HPDE6-E6E7 (cell line): ENCODE measurements at regions not wholly inside any gene's neighbourhood (a gene's known extent, or its start where the extent isn't known, plus 50 kb on each side); places are given as distances from the start of the nearest gene placed in this dataset.
A peak's percentile ranks its signal among the peaks of the same experiment; 100 is the strongest.

Experiments
- DNase-seq: peaks from one replicate; pipeline ENCODE4 v3.0.0; 2011; ENCODE audit warnings: missing footprints; ENCODE audit errors: extremely low spot score

DNA sequence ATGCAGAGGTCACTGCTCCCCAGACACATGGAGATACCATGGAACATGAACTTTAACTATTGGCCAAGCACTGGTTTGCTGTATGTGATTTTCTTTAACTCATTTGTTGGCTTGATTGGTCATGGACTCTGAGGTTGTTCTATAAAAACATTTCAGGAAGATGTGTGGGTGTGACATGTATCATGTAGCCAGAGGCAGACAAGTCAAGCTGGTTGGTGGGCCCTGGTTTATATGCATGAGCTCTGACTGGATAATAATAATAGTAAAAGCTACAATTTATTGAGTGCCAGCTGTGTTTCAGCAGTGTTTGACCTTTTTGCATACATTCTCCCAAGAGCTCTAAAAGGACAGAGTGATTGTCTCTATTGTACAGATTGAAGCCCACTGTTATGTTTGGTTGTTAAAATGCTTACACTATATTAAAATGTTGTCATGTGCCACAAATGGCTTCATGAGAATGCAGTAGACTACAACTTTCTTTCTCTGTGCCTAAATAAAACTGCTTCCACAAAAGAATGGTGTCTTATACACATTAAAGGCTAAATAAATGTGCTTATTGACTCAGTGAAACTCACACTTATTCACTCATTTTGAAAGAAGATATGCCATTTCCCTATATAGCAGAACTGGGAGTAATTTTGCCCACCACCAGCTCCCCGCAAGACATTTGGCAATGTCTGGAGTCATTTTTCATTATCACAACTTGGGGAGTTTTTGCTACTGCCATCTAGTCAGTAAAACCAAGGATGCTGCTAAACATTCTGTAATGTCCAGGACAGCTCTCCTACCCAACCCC is 243.6 kb upstream of the NFE2L3 start:
- DNase-seq: no peak

DNA sequence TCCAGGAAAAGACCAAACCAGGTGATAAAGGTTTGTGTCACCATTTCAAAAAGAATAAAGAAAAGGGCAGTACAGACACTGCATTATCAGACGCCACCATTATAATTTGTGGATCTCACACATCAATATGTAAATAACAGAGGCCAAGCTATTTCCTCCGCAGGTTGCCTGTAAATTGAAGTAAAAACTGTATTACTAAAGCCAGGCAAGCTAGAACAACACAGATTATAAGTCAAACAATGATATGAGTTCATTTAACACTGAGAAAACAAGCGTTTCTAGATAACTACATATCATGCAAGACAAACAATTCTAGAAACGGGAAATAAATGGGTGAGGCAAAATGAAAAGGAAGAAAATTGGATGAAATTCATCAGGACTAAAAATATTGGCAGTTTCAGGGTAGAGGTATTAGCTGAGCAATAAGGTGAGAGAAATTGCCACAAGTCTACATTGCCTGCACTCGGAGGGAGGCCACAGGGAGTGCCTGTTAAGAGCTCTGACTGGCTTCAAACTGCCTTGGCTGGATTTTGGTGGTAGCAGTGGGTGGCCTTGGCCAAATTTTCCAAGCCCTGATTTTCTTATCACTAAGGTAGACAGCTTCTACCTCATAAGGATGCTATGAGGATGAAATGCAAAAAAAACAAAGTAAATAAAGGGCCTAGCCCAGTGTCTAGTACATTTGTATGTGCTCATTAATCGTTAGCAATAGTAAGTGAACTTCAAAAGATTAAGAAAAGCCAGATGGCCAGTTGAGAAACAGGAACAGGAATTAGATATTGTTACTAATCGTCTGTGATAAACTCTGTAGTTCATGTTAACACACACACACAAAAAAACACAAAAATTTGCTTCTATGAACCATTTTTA is 240.0 kb upstream of the NFE2L3 start:
- DNase-seq: no peak

DNA sequence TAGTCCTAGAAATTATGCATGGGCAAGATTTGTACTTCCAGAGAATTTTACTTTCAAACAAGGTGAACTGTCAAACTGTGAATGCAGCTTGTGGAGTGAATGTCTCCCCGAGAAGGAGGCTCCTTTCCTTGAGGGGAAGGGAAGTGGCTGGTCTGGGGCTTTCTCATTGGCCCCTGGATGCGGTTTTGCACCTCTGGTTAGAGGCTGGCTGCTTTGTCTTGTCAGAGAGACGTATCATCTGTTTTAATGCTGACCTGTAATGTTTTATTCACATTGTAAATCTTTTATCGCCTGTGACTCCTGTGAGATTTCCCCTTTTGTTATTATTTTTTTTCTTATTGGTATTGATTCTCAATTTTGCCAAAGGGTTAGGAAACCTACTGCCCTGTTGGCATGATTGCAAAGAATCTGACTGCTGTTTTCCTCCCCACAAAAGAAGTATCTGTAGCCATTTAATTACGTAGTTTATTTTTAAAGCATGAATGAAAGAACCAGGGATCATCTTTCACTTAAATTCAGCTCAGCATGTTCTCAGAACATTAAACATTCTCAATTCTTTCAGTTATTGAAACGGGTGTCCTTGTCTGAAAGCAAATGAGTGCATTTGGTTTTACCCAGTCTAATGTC is 238.3 kb upstream of the NFE2L3 start:
- no peak for DNase-seq

DNA sequence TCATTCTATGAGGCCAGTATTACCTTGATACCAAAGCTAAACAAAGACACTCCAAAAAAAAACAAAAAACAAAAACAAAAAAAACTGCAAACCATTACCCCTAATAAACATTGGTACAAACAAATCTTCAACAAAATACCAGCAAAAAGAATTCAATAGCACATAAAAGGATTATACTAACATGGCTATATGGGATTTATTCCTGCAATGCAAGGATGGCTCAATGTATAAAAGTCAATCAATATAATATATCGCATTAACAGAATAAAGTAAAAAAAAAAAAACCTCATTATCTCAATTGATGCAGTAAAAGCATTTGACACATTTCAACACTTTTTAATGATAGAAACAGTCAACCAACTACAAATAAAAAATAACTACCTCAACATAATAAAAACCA is 233.3 kb upstream of the NFE2L3 start:
- DNase-seq: no peak

DNA sequence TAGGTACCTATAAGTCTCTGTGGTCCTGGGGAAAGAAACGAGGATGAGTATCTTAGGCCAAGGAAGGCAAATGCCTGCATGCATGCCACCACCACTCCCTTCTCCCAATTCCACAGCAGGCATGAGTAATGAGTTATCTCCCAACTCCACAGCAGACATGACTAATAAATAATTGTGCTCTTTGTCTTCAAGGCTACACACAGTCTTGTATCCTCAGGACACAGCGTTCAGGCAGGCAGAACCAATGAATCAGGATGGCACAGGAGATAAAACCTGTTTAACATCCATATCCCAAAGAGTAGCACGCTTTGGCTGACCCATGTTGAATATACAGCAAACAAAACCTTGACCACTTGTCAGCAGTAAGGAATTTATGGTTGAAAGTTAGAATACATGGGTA is 229.7 kb upstream of the NFE2L3 start:
- peak; percentile 22 for DNase-seq

DNA sequence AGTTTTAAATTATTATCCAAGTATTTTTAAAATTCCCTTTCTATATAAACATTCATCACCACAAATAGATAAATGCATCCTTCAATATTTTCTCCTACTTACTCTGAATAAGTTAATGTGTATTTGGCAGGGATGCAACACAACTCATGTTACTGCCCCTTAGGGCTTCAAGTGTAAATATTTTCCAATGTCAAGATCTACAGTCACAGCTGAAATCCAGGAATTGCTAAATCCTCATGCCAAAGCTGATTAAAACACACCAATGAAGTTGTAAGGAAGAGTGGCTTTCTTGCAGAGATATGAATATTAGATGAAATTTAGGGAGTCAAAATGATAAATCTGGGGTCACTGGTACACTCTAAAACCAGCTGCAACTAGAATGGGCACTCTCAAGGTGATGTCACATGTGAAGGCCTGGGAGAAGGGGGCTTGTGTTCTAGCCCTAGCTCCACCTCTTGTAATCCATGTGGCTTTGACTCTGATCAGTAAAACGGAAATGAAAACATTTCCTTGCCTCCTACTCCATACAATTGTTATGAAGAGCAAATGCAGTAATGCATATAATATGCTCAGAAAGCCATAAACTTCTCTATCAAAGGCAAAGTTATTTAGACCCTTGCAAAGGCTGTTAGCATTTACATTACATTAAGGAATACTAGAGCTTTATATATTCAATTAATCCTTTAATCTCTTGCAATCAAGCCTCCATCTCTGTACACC is 228.1 kb upstream of the NFE2L3 start:
- DNase-seq: no peak

DNA sequence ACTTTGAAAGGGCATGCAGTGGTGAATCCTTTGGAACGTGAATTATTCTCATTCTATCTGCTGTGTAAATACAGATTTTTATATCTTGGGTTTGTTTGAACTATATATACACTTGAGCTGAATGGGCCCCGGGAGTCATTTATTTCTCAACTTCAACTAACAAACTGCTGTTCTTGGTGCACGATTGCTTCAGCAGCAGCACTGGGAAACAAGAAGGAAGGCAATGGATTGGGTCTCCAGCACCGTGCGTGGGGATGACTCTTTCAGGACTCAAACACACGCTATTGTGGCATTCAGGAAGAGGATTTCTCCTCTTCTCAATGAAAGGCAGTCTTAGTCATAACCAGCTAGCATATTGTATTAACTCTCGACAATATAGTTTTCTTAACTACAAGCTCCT is 226.0 kb upstream of the NFE2L3 start:
- peak; percentile 44 for DNase-seq

DNA sequence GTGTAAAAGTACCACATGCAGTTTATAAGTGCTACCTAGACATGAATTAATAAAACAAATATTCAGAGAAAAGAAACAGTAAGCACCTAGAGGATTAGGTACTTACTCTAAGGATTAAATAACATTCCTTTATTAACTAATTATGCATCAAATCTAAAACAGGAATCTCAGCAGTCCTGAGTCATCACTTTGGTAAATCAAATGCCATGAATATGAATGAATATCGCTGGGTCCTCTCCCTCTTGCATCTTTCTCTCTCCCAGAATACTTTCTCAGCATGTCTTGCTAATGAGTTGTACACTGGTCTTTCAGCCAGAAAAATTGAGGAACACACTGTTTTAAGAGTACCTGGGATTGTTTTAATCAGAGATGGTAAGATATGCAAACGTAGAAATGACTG is 225.5 kb upstream of the NFE2L3 start:
- DNase-seq: no peak

DNA sequence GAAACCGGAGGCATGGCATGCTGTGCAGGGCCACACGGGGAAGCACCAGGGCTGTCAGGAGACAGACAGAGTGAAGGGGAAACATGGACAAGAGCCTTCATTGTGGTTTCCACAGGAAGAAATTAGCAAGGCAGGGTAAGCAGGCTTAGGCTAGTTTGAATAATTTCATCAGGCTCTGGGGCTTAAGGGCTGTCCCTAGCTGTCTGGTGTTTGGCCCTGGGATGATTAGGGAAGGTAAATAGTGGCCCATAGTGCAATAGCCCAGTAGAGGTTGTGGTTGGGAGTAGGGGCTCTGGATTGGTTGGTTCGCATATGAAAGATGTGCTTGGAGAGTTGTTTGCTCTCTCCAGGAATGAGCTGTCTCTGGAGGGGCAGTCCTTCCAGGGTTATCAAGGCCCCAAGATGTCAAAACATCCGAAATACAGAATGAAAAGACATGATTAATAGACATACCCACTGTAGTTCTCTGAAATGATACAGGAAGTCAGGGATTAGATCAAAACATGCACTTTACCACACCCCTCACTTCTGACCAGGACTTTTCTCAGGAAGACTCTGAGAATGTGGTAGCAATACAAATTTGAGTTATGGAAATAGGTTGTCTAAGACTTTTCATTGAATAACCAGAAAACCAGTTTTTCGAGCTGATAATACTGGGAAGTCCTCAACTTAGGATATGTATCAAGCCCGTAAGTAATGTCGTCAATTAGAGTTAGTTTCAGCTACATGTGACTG is 224.9 kb upstream of the NFE2L3 start:
- DNase-seq: no peak

DNA sequence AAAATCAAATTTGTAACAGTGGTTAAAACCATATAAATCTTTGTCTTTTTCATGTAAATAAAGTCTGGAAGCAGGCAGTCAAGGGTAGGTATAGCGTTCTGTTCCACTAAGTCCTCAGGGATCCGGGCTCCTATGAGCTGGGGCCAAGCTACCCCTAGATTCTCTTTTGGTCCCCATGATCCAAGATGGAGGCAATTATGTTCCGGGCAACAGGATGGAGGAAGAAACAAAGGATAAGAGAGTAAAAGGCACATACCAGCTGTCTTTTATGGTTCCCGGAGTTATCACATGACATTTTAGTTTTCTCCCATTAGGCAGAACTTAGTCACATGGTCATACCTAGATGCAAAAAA is 224.4 kb upstream of the NFE2L3 start:
- DNase-seq: no peak

DNA sequence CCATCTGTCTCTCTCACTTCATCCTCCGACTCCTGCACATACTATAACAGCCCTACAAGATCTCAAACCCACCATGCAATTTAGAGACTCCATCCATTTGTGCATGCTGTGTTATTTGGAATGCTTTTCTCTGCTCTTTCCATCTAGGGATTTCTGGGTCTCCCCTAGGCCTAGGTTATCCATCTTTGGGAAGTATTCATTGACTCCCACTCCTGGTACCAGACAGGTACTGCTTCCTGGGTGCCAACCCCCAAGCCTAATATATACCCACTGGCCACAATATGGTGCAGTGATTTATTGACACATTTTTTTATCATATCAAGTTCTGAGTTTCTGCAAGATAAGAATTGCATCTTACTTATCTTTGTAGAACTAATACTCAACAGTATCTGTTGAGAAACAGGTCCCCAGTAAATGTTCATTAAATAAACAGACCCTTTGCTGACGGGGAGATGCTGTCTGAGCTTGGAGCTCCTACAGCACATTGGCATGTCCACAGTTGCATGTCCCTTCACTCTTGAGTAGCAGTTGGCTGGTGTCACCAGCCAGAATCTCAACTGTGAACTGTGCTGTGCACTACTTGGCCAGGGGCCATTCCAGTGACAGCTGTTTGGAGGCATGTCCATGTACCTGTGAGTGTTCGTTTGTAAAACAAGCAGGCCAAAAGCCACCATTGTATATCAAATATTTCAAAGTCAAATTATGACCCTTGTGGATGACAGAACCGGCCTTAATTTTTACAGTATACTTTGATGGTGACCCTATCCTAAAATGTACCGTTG is 223.3 kb upstream of the NFE2L3 start:
- DNase-seq: no peak

DNA sequence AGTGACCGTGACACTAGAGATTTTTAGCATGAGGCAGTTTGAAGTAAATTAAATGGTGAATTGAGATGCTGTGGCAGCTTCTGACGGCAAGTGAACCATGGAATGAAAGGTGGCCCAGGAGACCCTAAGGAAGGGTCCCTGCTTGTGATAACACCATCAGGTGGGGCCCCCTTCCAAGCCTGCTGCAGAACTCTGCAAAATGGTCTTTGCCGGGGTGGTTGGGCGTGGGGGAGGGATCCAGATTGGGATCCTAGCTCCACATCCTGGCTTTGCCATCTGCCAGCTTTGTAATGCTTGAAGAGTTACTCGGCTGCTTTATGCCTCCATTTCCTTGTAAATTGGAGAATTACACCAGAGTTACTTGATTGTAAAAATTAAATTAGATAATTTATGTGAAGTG is 222.6 kb upstream of the NFE2L3 start:
- DNase-seq: no peak

DNA sequence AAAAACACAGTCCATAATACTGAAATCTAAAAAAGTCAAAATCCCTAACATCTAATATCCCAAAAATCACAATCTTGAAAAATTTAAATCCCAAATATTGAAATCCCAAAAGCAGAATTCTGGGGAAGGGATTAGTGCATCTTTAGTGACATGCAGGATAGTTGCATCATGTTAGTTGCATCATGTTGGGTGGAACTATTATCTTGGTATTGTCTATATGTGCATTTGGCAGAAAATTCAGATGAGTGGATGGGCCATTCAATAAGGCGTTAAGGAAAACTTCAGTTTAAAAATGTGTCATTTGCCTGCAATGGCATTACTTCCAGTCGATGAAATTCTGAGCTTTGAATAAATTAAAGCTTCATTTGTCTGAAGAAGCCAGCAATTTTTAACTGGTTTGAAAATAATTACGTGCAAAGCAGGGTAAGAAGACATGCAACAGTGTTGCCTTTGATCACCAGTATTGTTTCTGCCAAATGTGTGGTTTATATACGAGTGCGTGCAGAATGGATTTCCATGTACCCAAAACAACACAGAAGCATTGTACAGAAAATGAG is 221.4 kb upstream of the NFE2L3 start:
- DNase-seq: no peak

DNA sequence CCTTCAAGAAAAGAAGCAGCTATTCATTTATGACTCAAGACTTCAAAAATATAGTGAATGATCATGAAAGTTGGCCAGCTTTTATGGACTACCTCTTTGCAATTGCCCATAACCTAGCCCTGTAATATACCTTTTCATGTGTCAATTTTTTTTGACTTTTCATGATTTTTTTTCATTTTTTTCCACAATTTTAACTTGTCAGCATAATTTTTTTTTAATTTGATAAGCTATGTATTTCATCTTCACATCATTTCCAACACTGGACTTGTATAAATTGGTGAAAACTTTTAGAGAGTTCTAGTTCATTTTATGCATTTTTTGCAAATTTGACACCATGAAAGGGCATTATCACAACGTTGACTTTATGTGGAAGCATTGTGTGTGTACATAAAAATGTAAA is 220.8 kb upstream of the NFE2L3 start:
- no peak for DNase-seq

DNA sequence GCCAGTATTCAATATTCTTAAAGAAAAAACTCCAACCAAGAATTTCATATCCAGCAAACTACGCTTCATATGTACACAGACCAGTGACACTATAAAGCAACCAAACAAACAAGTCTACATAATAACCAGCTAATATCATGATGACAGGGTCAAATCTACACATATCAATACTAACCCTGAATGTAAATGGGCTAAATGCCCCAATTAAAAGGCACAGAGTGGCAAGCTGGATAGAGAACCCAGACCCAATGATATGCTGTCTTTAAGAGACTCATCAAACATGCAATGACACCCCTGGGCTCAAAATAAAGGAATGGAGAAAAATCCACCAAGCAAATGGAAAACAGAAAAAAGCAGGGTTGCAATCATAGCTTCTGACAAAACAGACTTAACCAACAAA is 218.1 kb upstream of the NFE2L3 start:
- no peak for DNase-seq

DNA sequence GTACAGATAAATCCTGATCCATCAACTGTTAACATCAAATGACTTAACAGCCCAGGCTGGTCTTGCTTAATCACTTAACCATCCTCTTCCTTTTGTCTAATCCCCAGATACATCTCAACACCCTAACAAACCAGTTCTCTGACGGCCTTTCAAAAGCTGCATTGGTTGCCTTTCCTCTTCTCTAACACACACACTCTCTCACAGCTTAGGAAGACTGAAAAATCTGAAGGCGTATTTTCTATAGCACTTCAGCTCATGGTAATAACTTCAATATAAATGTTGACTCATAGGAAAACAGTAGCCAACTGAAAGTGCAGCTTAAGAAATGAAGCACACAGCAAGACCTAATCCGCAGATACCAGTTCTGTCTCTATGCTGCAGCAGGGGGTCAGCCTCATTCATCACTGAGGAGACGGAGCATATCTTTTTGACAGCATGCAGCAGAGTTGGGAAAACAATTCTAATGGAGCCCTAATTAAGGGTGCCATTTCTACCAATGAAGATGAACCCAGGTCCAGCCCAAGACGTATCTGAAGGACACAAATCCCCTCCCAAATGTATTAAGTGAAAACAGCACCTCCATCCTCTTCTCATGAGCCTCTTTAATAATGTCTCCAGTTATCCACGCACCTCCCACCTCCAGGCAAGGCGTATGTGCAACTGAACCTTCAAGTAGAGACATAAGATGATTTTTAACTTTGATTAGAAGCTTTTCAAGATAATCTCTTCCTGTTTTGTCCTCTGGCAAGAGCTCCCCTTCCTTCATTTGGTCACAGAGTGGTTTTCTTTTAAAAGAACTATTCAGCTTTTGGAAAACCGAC is 211.7 kb upstream of the NFE2L3 start:
- no peak for DNase-seq

DNA sequence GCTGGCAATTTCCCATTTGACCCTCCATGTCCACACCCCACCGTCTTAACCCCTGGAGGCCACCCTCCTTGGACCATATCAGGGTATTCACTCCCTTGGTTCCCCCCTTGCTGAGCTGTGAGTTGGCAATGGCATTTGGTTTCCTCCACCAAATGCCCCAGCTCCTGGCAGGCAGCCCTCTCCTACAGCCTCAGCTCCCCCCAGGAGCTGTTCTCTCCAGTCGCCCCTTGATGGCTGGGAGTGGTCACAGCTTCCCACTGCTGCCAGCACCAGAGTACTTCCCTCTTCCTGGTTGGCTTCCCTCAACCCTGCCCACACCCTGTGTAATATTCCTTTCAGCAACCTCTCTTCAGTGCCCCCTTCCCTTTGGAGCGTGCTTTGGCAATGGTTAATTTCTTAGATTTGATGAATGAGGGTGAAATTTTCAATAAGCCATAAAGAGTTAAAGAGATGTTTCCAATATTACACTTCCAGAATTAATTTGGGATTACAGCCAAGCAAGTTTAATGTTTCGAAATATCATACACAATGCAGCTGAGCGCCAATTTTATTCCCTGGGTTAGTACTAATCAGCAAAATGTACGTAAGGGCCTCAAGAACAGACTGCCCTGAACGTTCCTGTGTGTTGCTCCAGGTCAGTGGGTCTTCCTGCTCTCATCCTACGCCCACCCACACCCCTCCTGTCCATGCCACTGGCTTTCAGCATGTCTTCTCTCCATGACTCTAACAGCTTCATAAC is 207.1 kb upstream of the NFE2L3 start:
- no peak for DNase-seq

DNA sequence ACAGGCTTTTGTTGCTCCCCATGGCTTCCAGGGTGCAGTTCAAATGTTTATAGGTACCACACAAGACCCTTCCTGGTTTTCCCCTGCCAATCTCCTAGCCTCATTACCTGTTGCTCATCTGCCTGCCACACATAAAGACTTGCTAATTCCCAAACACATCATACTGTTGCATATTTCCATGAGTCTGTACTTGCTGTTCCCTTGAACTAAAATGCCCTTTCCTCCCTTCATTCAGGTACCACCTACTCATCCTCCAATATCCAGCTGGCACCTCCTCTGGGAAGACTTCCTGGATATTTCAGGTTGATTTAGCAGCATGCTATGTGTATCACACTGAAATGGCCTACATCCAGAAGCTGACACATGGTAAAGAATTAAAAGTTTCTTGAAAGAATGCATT is 206.4 kb upstream of the NFE2L3 start:
- no peak for DNase-seq

DNA sequence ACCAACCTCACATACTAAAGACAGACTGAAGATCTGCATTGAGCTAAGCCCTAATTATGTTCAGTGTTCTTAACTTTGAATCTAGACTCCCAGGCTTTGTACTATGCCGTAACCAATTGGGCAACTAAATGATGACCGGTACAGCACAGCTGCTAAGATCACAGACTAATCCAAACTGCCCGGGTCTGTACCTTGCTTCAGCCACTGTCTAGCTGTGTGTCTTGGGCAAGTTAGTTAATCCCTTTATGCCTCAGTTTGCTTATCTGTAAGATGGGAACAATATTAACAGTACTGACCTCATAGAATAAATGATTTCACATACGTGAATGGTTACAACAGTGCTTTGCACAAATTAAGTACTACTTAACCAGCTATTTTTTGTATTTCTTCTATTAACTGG is 205.8 kb upstream of the NFE2L3 start:
- DNase-seq: no peak
